HUES6 (cell line): ENCODE measurements at regions not wholly inside any gene's neighbourhood (a gene's known extent, or its start where the extent isn't known, plus 50 kb on each side); places are given as distances from the start of the nearest gene placed in this dataset.
A peak's percentile ranks its signal among the peaks of the same experiment; 100 is the strongest.
"Not testable (repeated sequence)": the region's sequence is repeated elsewhere in the genome, so short reads cannot be mapped to it uniquely, and the experiment has no call there.

ENCODE experiments used
- H3K27ac ChIP-seq: 2 replicates; pipeline ENCODE4 v1.7.0; 2013; ENCODE audit warnings: low read depth, mild to moderate bottlenecking, low read length, inconsistent platforms
- H3K27me3 ChIP-seq: 2 replicates; pipeline ENCODE4 v1.6.1; 2013; ENCODE audit warnings: low read length; ENCODE audit not compliant: control insufficient read depth, insufficient read depth
- H3K36me3 ChIP-seq: 2 replicates; pipeline ENCODE4 v1.6.1; 2013; ENCODE audit warnings: low read length; ENCODE audit not compliant: control insufficient read depth, insufficient read depth
- H3K4me1 ChIP-seq: 2 replicates; pipeline ENCODE4 v1.6.1; 2013; ENCODE audit warnings: low read length; ENCODE audit not compliant: control insufficient read depth, insufficient read depth
- H3K4me3 ChIP-seq: 2 replicates; pipeline ENCODE4 v1.5.1; 2013; ENCODE audit warnings: low read depth, low read length
- H3K9ac ChIP-seq: one replicate; pipeline ENCODE4 v1.6.1; 2013; ENCODE audit warnings: mild to moderate bottlenecking, low read length
- H3K9me3 ChIP-seq: 2 replicates; pipeline ENCODE4 v1.6.1; 2013; ENCODE audit warnings: low read depth, low read length; ENCODE audit not compliant: control insufficient read depth, insufficient read depth

GRCh38 chrX:41024335-41024734 lies 60.9 kb upstream of the USP9X start:
- not testable (repeated sequence) for H3K27ac ChIP-seq, H3K36me3 ChIP-seq, H3K27me3 ChIP-seq, H3K9ac ChIP-seq, H3K4me3 ChIP-seq
- peaks cover 22% of the 10 kb centered on the region for H3K9me3 ChIP-seq
- H3K4me1 ChIP-seq = peaks cover 36% of the 10 kb centered on the region

- no peaks in the 10 kb centered on the region for H3K36me3 ChIP-seq
- no peaks in the 10 kb centered on the region for H3K27me3 ChIP-seq
- no peak overlapping the region for H3K9ac ChIP-seq
- H3K9me3 ChIP-seq = peaks cover 22% of the 10 kb centered on the region
- H3K4me1 ChIP-seq = peaks cover 38% of the 10 kb centered on the region
- H3K27ac ChIP-seq = peak overlapping the region; percentile 67; the same call in 1 of the 2 replicates
- H3K4me3 ChIP-seq = no peak overlapping the region
These were observed 60.5 kb upstream of the USP9X start for GRCh38 chrX:41024755-41025154.

- H3K27me3 ChIP-seq = no peaks in the 10 kb centered on the region
- peaks cover 38% of the 10 kb centered on the region for H3K4me1 ChIP-seq
- peak overlapping the region; percentile 92 for H3K27ac ChIP-seq
- H3K36me3 ChIP-seq = no peaks in the 10 kb centered on the region
- H3K9ac ChIP-seq = peak overlapping the region; percentile 51
- peak overlapping the region; percentile 38 for H3K4me3 ChIP-seq
- peaks cover 22% of the 10 kb centered on the region for H3K9me3 ChIP-seq
These were observed 59.1 kb upstream of the USP9X start for GRCh38 chrX:41025926-41026701.

- H3K4me1 ChIP-seq = peaks cover 38% of the 10 kb centered on the region
- H3K36me3 ChIP-seq = no peaks in the 10 kb centered on the region
- H3K9me3 ChIP-seq = peaks cover 22% of the 10 kb centered on the region
- peak overlapping the region; percentile 92 for H3K27ac ChIP-seq
- peak overlapping the region; percentile 38 for H3K4me3 ChIP-seq
- peak overlapping the region; percentile 55 for H3K9ac ChIP-seq
- no peaks in the 10 kb centered on the region for H3K27me3 ChIP-seq
These were observed 58.6 kb upstream of the USP9X start for GRCh38 chrX:41026702-41027078.

- peaks cover 38% of the 10 kb centered on the region for H3K4me1 ChIP-seq
- no peak overlapping the region for H3K9ac ChIP-seq
- H3K27ac ChIP-seq = peak overlapping the region; percentile 40; the same call in 1 of the 2 replicates
- H3K27me3 ChIP-seq = no peaks in the 10 kb centered on the region
- H3K4me3 ChIP-seq = no peak overlapping the region
- H3K36me3 ChIP-seq = no peaks in the 10 kb centered on the region
- H3K9me3 ChIP-seq = 0 out of 2 replicates have a peak, but pooled peaks cover 5% of the 10 kb centered on the region
These were observed 55.9 kb upstream of the USP9X start for GRCh38 chrX:41029332-41029731.

GRCh38 chrX:41031256-41031967 lies 53.8 kb upstream of the USP9X start:
- H3K9me3 ChIP-seq = no peaks in the 10 kb centered on the region
- no peak overlapping the region for H3K4me3 ChIP-seq
- H3K27me3 ChIP-seq = no peaks in the 10 kb centered on the region
- peaks cover 22% of the 10 kb centered on the region for H3K4me1 ChIP-seq
- peak overlapping the region; percentile 23; the same call in 1 of the 2 replicates for H3K27ac ChIP-seq
- H3K36me3 ChIP-seq = no peaks in the 10 kb centered on the region
- no peak overlapping the region for H3K9ac ChIP-seq

- no peak overlapping the region for H3K27ac ChIP-seq
- no peaks in the 10 kb centered on the region for H3K36me3 ChIP-seq
- no peak overlapping the region for H3K4me3 ChIP-seq
- H3K27me3 ChIP-seq = no peaks in the 10 kb centered on the region
- no peak overlapping the region for H3K9ac ChIP-seq
- no peaks in the 10 kb centered on the region for H3K9me3 ChIP-seq
- H3K4me1 ChIP-seq = peaks cover 6% of the 10 kb centered on the region; the same call in 1 of the 2 replicates
These were observed 51.9 kb upstream of the USP9X start for GRCh38 chrX:41033299-41033698.

- not testable (repeated sequence) for H3K36me3 ChIP-seq, H3K27me3 ChIP-seq, H3K4me1 ChIP-seq, H3K9me3 ChIP-seq, H3K27ac ChIP-seq, H3K4me3 ChIP-seq, H3K9ac ChIP-seq
These were observed 50.3 kb upstream of the USP9X start for GRCh38 chrX:41034902-41035301.
